HCT116 (cell line): ENCODE measurements at regions not wholly inside any gene's neighbourhood (a gene's known extent, or its start where the extent isn't known, plus 50 kb on each side); places are given as distances from the start of the nearest gene placed in this dataset.
A peak's percentile ranks its signal among the peaks of the same experiment; 100 is the strongest.

Source experiments
- ATAC-seq: fragments of 200-7000 bp; cut with Tn5 transposase; 2 replicates; pipeline ENCODE4 v1.9.1; 2020; ENCODE audit warnings: mild to moderate bottlenecking, moderate library complexity
- BruUV-seq: library from RNA; stranded (reverse); fragments of 400-500 nt; replicated peaks from 2 replicates; lab custom pipeline; 2021; lab: Mats Ljungman, UMichigan
- CTCF ChIA-PET: fragments of 300-600 bp; sonication (Branson Sonifier 250); formaldehyde crosslinking; loops from one replicate; lab custom pipeline; 2021; ENCODE audit warnings: antibody characterized with exemption; lab: Charles Lee
- POLR2A ChIA-PET: fragments of 300-600, 350-600 bp; sonication (Branson Sonifier 250); formaldehyde crosslinking; loops from one replicate; lab custom pipeline; 2021; ENCODE audit warnings: antibody characterized with exemption; lab: Charles Lee
- RAD21 ChIA-PET, 2 experiments: fragments of 300-600 bp; sonication (Branson Sonifier 250); formaldehyde crosslinking; loops; one replicate each; lab custom pipeline; 2023; ENCODE audit warnings: low total read pairs in 2 of 2; ENCODE audit not compliant: uncharacterized antibody in 2 of 2, unreplicated experiment in 2 of 2, low non-redundant PET in 1 of 2; lab: Charles Lee
- DNase-seq: peaks from one replicate; pipeline ENCODE4 v3.0.0-alpha.2; 2010; ENCODE audit warnings: low read depth, low spot score
- H2AFZ ChIP-seq: fragments of 200-600 bp; shearing (Covaris generic), sonication (generic); 2 replicates; pipeline ENCODE4 v1.6.1; 2017; ENCODE audit warnings: low read depth, mixed run types, mixed read lengths, antibody characterized with exemption, low read length; ENCODE audit not compliant: poor library complexity, severe bottlenecking
- H3K27ac ChIP-seq: 2 replicates; pipeline ENCODE4 v1.5.1; 2012; ENCODE audit warnings: low read depth, low read length
- H3K27me3 ChIP-seq: fragments of 200-600 bp; sonication (generic); 2 replicates; pipeline ENCODE4 v1.6.1; 2016; ENCODE audit warnings: mixed run types, low read length, mixed read lengths; ENCODE audit not compliant: insufficient read depth
- H3K36me3 ChIP-seq, 2 experiments: fragments of 200-500 bp in 1 of 2; fragments of 200-600 bp in 1 of 2; sonication (Bioruptor generic) in 1 of 2; sonication (generic) in 1 of 2; 2 replicates each; pipeline versions ENCODE4 v1.5.1 to v1.6.1; 2014 to 2016; ENCODE audit warnings: low read length in 2 of 2, inconsistent platforms in 1 of 2, mixed read lengths in 1 of 2, mixed run types in 1 of 2; ENCODE audit not compliant: insufficient read depth in 2 of 2, control insufficient read depth in 1 of 2
- H3K4me1 ChIP-seq, 2 experiments: fragments of 200-600 bp in 1 of 2; sonication (generic) in 1 of 2; 2 replicates each; pipeline versions ENCODE4 v1.5.1 to v1.6.1; 2012 to 2017; ENCODE audit warnings: low read length in 2 of 2, inconsistent platforms in 1 of 2, mild to moderate bottlenecking in 1 of 2, mixed read lengths in 1 of 2, mixed run types in 1 of 2, moderate library complexity in 1 of 2; ENCODE audit not compliant: insufficient read depth in 2 of 2, control insufficient read depth in 1 of 2
- H3K4me2 ChIP-seq: fragments of 200-600 bp; sonication (generic); 2 replicates; pipeline ENCODE4 v1.6.1; 2017; ENCODE audit warnings: mixed run types, low read length, mixed read lengths
- H3K4me3 ChIP-seq, 2 experiments: fragments of 200-600 bp in 1 of 2; sonication (generic) in 1 of 2; replicated peaks in 1 of 2; 2 replicates each; pipeline ENCODE4 v1.5.1; 2011 to 2016; ENCODE audit warnings: low read length in 2 of 2, control low read depth in 1 of 2, low read depth in 1 of 2, mild to moderate bottlenecking in 1 of 2, mixed read lengths in 1 of 2, mixed run types in 1 of 2
- H3K79me2 ChIP-seq: fragments of 200-600 bp; sonication (generic); 2 replicates; pipeline ENCODE4 v1.6.1; 2017; ENCODE audit warnings: mild to moderate bottlenecking, mixed run types, low read length, moderate library complexity, mixed read lengths; ENCODE audit not compliant: insufficient read depth
- H3K9ac ChIP-seq: fragments of 200-600 bp; sonication (generic); 2 replicates; pipeline ENCODE4 v1.6.1; 2016; ENCODE audit warnings: low read length, mixed read lengths
- H3K9me2 ChIP-seq: fragments of 200-600 bp; sonication (generic), shearing (Covaris generic); 2 replicates; pipeline ENCODE4 v1.6.1; 2017; ENCODE audit warnings: mixed run types, mild to moderate bottlenecking, moderate library complexity; ENCODE audit not compliant: insufficient read depth
- H3K9me3 ChIP-seq, 2 experiments: fragments of 200-500 bp in 1 of 2; fragments of 200-600 bp in 1 of 2; sonication (Bioruptor generic) in 1 of 2; sonication (generic) in 1 of 2; 2 replicates each; pipeline ENCODE4 v1.6.1; 2014 to 2017; ENCODE audit warnings: low read length in 2 of 2, mixed read lengths in 2 of 2, inconsistent platforms in 1 of 2, low read depth in 1 of 2, mild to moderate bottlenecking in 1 of 2, mixed run types in 1 of 2, moderate library complexity in 1 of 2; ENCODE audit not compliant: control insufficient read depth in 1 of 2, insufficient read depth in 1 of 2
- H4K20me1 ChIP-seq: fragments of 200-600 bp; sonication (generic), shearing (Covaris generic); 2 replicates; pipeline ENCODE4 v1.6.1; 2017; ENCODE audit warnings: mixed run types, mild to moderate bottlenecking, moderate library complexity; ENCODE audit not compliant: insufficient read depth
- ATF3 ChIP-seq: IDR thresholded peaks from 2 replicates; pipeline ENCODE4 v1.6.1; 2012
- CEBPB ChIP-seq: IDR thresholded peaks from 2 replicates; pipeline ENCODE4 v1.6.1; 2012; ENCODE audit warnings: low read depth
- CTCF ChIP-seq, 3 experiments: fragments of 200-600 bp in 1 of 3; sonication (generic) in 1 of 3; IDR thresholded peaks in 2 of 3; conservative IDR thresholded peaks in 1 of 3; 2 replicates each; pipeline ENCODE4 v1.5.1; 2012 to 2017; ENCODE audit warnings: low read depth in 2 of 3, low read length in 2 of 3, antibody characterized with exemption in 1 of 3, borderline replicate concordance in 1 of 3, control low read depth in 1 of 3, mild to moderate bottlenecking in 1 of 3, mixed read lengths in 1 of 3, mixed run types in 1 of 3, moderate library complexity in 1 of 3; ENCODE audit not compliant: insufficient read depth in 1 of 3
- EGR1 ChIP-seq: IDR thresholded peaks from 2 replicates; pipeline ENCODE4 v1.6.1; 2012; ENCODE audit warnings: low read depth
- EZH2 ChIP-seq: fragments of 200-600 bp; sonication (generic); IDR thresholded peaks from 2 replicates; pipeline ENCODE4 v1.6.1; 2017; ENCODE audit warnings: antibody characterized with exemption, mixed run types
- EZH2phosphoT487 ChIP-seq: fragments of 200-600 bp; IDR thresholded peaks from 2 replicates; pipeline ENCODE4 v1.6.1; 2018; ENCODE audit warnings: antibody characterized with exemption, borderline replicate concordance
- FOSL1 ChIP-seq: IDR thresholded peaks from 2 replicates; pipeline ENCODE4 v1.6.1; 2012; ENCODE audit warnings: low read depth
- JUND ChIP-seq: IDR thresholded peaks from 2 replicates; pipeline ENCODE4 v1.6.1; 2012
- POLR2AphosphoS5 ChIP-seq: IDR thresholded peaks from 2 replicates; pipeline ENCODE4 v1.6.1; 2011; ENCODE audit warnings: mild to moderate bottlenecking, low read depth, low read length, moderate library complexity
- RAD21 ChIP-seq: IDR thresholded peaks from 2 replicates; pipeline ENCODE4 v1.6.1; 2012; ENCODE audit warnings: low read depth, mild to moderate bottlenecking
- TCF7L2 ChIP-seq: IDR thresholded peaks from 2 replicates; pipeline ENCODE4 v1.7.0; 2011; ENCODE audit warnings: borderline replicate concordance, inconsistent platforms; ENCODE audit not compliant: insufficient read depth, insufficient read length; ENCODE audit errors: extremely low read depth
- ZNF274 ChIP-seq: fragments of 200-500 bp; sonication (Bioruptor generic); IDR thresholded peaks from 2 replicates; pipeline ENCODE4 v1.6.1; 2014; ENCODE audit warnings: mild to moderate bottlenecking, low read depth, low read length, inconsistent platforms
- intact Hi-C: fragments of 100-400 bp; cut with micrococcal nuclease; formaldehyde crosslinking; loops from 2 replicates; pipeline ENCODE4 v1.10.0; 2022

GRCh38 chr5:112529525-112529924, 110.4 kb upstream of the EPB41L4A start:
- RAD21 ChIA-PET, result no interaction called here
- Histone ChIP-seq H3K36me3 (no peaks in the 10 kb centered on the region), H3K79me2 (no peaks in the 10 kb centered on the region), H3K4me2 (no peak overlapping the region), H2AFZ (no peak overlapping the region), H3K4me1 (peaks cover 0 to 8% of the 10 kb centered on the region in 2 experiments; a peak in 1 of 4 replicates), H3K27ac (no peak overlapping the region), H3K4me3 (no peak overlapping the region), H3K9me2 (no peaks in the 10 kb centered on the region), H3K27me3 (no peaks in the 10 kb centered on the region), H4K20me1 (no peaks in the 10 kb centered on the region), H3K9ac (no peak overlapping the region), H3K9me3 (no peaks in the 10 kb centered on the region)
- DNase-seq (peak; percentile 33), ATAC-seq (peak; percentile 93)
- intact Hi-C loops, result loop anchor here (2.0 to 10.0 kb wide), 2 partner anchors 315 to 355 kb away; no protein-coding TSS in a partner anchor
- BruUV-seq, result no TSS peak
- TF ChIP-seq POLR2AphosphoS5, result no peak
- TF ChIP-seq CEBPB, result no peak
- TF ChIP-seq TCF7L2, result no peak
- no peak for TF ChIP-seq FOSL1
- no peak for TF ChIP-seq EZH2phosphoT487
- TF ChIP-seq ATF3, result no peak
- TF ChIP-seq ZNF274, result no peak
- TF ChIP-seq CTCF (IDR thresholded peaks at IDR 0.05 in 2 of 3, conservative IDR thresholded peaks at IDR 0.05 in 1 of 3; ENCODE audit: borderline replicate concordance in 1 of 3, insufficient read depth in 1 of 3, low read depth in 2 of 3, low read length in 2 of 3), result peak; percentile 25 to 55 (median 38); a peak in 5 of 6 replicates
- peak; percentile 50 for TF ChIP-seq RAD21
- no peak for TF ChIP-seq EGR1
- no peak for TF ChIP-seq JUND
- TF ChIP-seq EZH2, result no peak
- CTCF ChIA-PET, result interaction anchor here (0.9 to 1.5 kb wide), 3 partner anchors 16 to 354 kb away, joined by 3 to 5 read pairs (median 3); no protein-coding TSS in a partner anchor
- POLR2A ChIA-PET, result no interaction called here
